Neural progenitor cell (in vitro differentiated cells): ENCODE measurements at regions not wholly inside any gene's neighbourhood (a gene's known extent, or its start where the extent isn't known, plus 50 kb on each side); places are given as distances from the start of the nearest gene placed in this dataset.

ENCODE experiments used
- CTCF ChIP-seq: fragments of 200-600 bp; sonication (generic); IDR thresholded peaks from 2 replicates; pipeline ENCODE4 v1.5.1; 2017; ENCODE audit warnings: antibody characterized with exemption, mild to moderate bottlenecking
- EZH2 ChIP-seq: fragments of 200-600 bp; sonication (generic); IDR thresholded peaks from 2 replicates; pipeline ENCODE4 v1.6.1; 2017; ENCODE audit warnings: antibody characterized with exemption, mild to moderate bottlenecking, moderate library complexity

GRCh38 chr12:58412461-58413060, 471.2 kb downstream of the ATP23 start:
- TF ChIP-seq EZH2: no peak
- TF ChIP-seq CTCF: no peak
